Testis (tissue), 2 donors: ENCODE measurements at regions not wholly inside any gene's neighbourhood (a gene's known extent, or its start where the extent isn't known, plus 50 kb on each side); places are given as distances from the start of the nearest gene placed in this dataset.
"Not testable (repeated sequence)": the region's sequence is repeated elsewhere in the genome, so short reads cannot be mapped to it uniquely, and the experiment has no call there.

Source experiments
- DNase-seq: peaks from one replicate; pipeline ENCODE4 v3.0.0-alpha.2; 2019
- H3K27ac ChIP-seq, 2 donors: fragments of 200-600 bp; sonication (generic); one replicate each; pipeline ENCODE4 v1.5.1; 2019
- H3K27me3 ChIP-seq: fragments of 200-600 bp; sonication (generic); one replicate; pipeline ENCODE4 v1.5.1; 2019
- H3K36me3 ChIP-seq: fragments of 200-600 bp; sonication (generic); one replicate; pipeline ENCODE4 v1.5.1; 2017; ENCODE audit warnings: low read depth; ENCODE audit errors: missing control alignments
- H3K4me1 ChIP-seq: fragments of 200-600 bp; sonication (generic); one replicate; pipeline ENCODE4 v1.5.1; 2019
- H3K4me3 ChIP-seq, 2 donors: fragments of 200-600 bp; sonication (generic); one replicate each; pipeline ENCODE4 v1.5.1; 2017 to 2019
- H3K9me3 ChIP-seq: fragments of 200-600 bp; sonication (generic); one replicate; pipeline ENCODE4 v1.5.1; 2017
- POLR2A ChIP-seq: fragments of 450-650 bp; IDR thresholded peaks from one replicate; pipeline ENCODE4 v1.6.1; 2017; ENCODE audit warnings: antibody characterized with exemption, mild to moderate bottlenecking, moderate library complexity
- WGBS, 2 donors: methylation state at CpG; one replicate each; pipeline ENCODE4 v1.1.5; 2018; 5-methylcytosine and 5-hydroxymethylcytosine counted together
- intact Hi-C: fragments of 100-400 bp; cut with DNase I; formaldehyde crosslinking; loops from one replicate; pipeline ENCODE4 v1.15.1; 2023; ENCODE audit warnings: low total_unique reads
- TF ChIP-seq, protein P1 (sequence below), 3 experiments: fragments of 450-650 bp in 2 of 3; fragments of 200-600 bp in 1 of 3; sonication (generic) in 1 of 3; IDR thresholded peaks; one replicate each; pipeline ENCODE4 v1.5.1; 2016 to 2019; ENCODE audit warnings: antibody characterized with exemption in 3 of 3, mild to moderate bottlenecking in 2 of 3, moderate library complexity in 1 of 3

DNA sequence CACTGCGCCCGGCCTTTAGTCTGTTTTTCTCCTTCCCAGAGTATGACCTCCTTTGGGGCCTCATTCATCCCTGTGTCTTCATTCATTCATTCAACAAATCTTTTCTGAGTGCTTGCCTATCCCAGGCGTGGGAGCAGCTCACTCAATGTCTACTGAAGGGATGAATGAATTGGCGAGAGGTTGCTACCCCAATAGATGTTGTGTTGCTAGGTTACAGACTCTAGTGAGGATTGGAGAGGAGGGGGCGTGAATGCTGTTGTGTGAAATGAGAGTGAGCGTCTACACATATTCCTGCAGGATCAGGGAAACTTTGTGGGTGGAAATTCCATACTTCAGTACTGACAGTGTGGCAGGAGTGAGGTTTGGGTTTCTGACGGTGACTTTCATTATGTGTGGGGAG is 55.5 kb upstream of the EP300 start:
- DNase-seq, result no peak
- H3K36me3 ChIP-seq, result no peaks in the 10 kb centered on the region
- intact Hi-C loops, result no loop called here
- no peaks in the 10 kb centered on the region for H3K9me3 ChIP-seq
- H3K4me1 ChIP-seq, result no peaks in the 10 kb centered on the region
- no peak overlapping the region for H3K4me3 ChIP-seq
- WGBS, 2 donors, result 91% methylated on average over 7 of the region's 7 CpGs
- H3K27ac ChIP-seq, result no peak overlapping the region
- no peaks in the 10 kb centered on the region for H3K27me3 ChIP-seq
- TF ChIP-seq POLR2A, result no peak
- TF ChIP-seq, protein P1, sequence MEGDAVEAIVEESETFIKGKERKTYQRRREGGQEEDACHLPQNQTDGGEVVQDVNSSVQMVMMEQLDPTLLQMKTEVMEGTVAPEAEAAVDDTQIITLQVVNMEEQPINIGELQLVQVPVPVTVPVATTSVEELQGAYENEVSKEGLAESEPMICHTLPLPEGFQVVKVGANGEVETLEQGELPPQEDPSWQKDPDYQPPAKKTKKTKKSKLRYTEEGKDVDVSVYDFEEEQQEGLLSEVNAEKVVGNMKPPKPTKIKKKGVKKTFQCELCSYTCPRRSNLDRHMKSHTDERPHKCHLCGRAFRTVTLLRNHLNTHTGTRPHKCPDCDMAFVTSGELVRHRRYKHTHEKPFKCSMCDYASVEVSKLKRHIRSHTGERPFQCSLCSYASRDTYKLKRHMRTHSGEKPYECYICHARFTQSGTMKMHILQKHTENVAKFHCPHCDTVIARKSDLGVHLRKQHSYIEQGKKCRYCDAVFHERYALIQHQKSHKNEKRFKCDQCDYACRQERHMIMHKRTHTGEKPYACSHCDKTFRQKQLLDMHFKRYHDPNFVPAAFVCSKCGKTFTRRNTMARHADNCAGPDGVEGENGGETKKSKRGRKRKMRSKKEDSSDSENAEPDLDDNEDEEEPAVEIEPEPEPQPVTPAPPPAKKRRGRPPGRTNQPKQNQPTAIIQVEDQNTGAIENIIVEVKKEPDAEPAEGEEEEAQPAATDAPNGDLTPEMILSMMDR (IDR thresholded peaks at IDR 0.05), result no peak

DNA sequence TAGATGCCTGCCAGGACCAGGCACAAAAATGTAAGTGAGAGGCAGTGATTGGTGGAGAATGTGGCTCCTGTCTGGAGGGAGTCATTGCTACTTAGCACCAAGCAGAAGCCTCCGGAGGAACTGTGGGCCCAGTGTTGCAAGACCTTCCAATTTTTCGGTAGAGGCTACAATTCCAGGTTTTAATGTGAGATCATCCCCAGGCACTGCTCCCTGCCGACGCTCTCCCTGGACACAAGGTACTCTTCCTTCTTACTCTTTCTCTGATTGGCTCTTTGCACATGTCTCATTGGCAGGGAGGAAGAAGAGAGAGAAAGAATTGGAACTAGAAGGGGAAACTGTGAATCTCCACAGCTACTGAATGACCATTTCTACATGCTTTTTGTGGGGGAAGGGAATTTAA is 53.7 kb upstream of the EP300 start:
- DNase-seq, result no peak
- Histone ChIP-seq H3K36me3 (no peaks in the 10 kb centered on the region), H3K27ac (no peak overlapping the region), H3K9me3 (no peaks in the 10 kb centered on the region), H3K27me3 (no peaks in the 10 kb centered on the region), H3K4me3 (no peak overlapping the region), H3K4me1 (no peaks in the 10 kb centered on the region)
- intact Hi-C loops, result no loop called here
- 49 to 69% methylated on average over 4 of the region's 4 CpGs for WGBS, 2 donors
- no peak for TF ChIP-seq POLR2A
- TF ChIP-seq, protein P1 (IDR thresholded peaks at IDR 0.05), result no peak

DNA sequence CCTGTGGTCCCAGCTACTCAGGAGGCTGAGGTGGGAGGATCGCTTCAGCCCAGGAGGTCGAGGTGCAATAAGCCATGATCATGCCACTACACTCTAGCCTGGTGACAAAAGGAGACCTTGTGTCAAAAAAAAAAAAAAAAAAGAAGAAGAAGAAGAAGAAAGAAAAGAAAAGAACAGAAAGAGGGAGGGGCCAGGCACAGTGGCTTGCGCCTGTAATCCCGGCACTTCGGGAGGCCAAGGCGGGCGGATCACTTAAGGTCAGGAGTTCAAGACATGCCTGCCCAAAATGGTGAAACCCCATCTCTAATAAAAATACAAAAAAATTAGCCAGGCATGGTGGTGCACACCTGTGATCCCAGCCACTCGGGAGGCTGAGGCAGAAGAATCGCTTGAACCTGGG is 52.8 kb upstream of the EP300 start:
- 94% methylated on average over 9 of the region's 9 CpGs for WGBS, 2 donors
- H3K4me3 ChIP-seq, DNase-seq, intact Hi-C loops, H3K4me1 ChIP-seq, H3K27me3 ChIP-seq, H3K27ac ChIP-seq, H3K36me3 ChIP-seq, H3K9me3 ChIP-seq: not testable (repeated sequence)

DNA sequence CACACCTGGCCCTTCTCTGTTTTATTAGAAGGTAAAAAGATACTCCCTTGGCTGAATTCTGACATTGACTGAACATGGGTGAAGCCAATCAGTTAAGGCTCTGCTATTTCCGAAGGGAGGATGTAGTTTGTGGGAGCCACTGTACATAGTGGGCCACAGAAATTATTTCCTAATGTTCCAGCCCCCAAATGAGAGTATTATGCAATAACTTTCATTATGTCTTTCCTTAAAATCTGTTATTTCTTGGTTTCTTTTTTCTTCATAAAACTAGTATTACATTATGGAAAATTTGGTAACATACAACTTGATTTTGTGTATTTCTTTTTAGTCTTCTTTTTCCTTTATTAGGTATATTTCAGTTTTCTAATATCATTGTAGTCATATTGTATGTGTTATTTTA is 51.9 kb upstream of the EP300 start:
- intact Hi-C loops, result no loop called here
- H3K9me3 ChIP-seq, result no peaks in the 10 kb centered on the region
- no peaks in the 10 kb centered on the region for H3K27me3 ChIP-seq
- no peak overlapping the region for H3K4me3 ChIP-seq
- no peaks in the 10 kb centered on the region for H3K4me1 ChIP-seq
- WGBS, 2 donors, result 36 to 71% methylated on average over 1 of the region's 1 CpG
- TF ChIP-seq, protein P1 (IDR thresholded peaks at IDR 0.05), result no peak
- TF ChIP-seq POLR2A, result no peak
- no peaks in the 10 kb centered on the region for H3K36me3 ChIP-seq
- H3K27ac ChIP-seq, result no peak overlapping the region
- no peak for DNase-seq

DNA sequence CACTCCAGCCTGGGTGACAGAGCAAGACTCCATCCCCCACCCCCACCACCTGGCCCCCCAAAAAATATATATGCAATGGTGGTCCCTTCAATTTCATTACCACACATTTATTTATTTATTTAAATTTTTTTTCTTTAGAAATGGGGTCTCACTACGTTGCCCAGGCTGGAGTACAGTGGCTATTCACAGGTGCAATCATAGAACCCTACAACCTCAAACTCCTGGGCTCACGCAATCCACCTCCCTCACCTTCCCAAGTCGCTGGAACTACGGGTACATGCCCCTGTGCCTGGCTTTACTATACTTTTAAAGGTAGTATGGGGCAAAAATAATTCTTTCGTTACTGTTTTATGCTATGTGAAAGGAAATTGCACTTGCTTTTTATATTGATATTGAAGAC is 50.9 kb upstream of the EP300 start:
- Histone ChIP-seq H3K36me3 (no peaks in the 10 kb centered on the region), H3K9me3 (no peaks in the 10 kb centered on the region), H3K27ac (no peak overlapping the region), H3K27me3 (no peaks in the 10 kb centered on the region), H3K4me3 (no peak overlapping the region), H3K4me1 (no peaks in the 10 kb centered on the region)
- WGBS, 2 donors, result 93 to 98% methylated on average over 5 of the region's 5 CpGs
- DNase-seq, result no peak
- no peak for TF ChIP-seq POLR2A
- TF ChIP-seq, protein P1 (IDR thresholded peaks at IDR 0.05), result no peak
- intact Hi-C loops, result no loop called here
